Naive B cell (primary cell): ENCODE measurements at regions not wholly inside any gene's neighbourhood (a gene's known extent, or its start where the extent isn't known, plus 50 kb on each side); places are given as distances from the start of the nearest gene placed in this dataset.
"Not testable (repeated sequence)": the region's sequence is repeated elsewhere in the genome, so short reads cannot be mapped to it uniquely, and the experiment has no call there.

Source experiments
- ATAC-seq, 2 donors: fragments of 150-1000 bp; cut with Tn5 transposase; 2 replicates each; pipeline ENCODE4 v1.10.0; 2021; ENCODE audit warnings: low read depth in 2 of 2, mild to moderate bottlenecking in 2 of 2, moderate library complexity in 2 of 2
- DNase-seq: peaks from one replicate; pipeline ENCODE4 v3.0.0; 2022
- H3K27ac Mint-ChIP-seq, 6 donors: one replicate each; pipeline ENCODE4 v1.8.0; 2020 to 2022; ENCODE audit warnings: mild to moderate bottlenecking in 6 of 6, mixed read lengths in 6 of 6, moderate library complexity in 5 of 6, inconsistent platforms in 2 of 6
- H3K27me3 Mint-ChIP-seq, 3 donors: one replicate each; pipeline ENCODE4 v1.8.0; 2021 to 2022; ENCODE audit warnings: mixed read lengths in 3 of 3, mild to moderate bottlenecking in 1 of 3
- H3K36me3 Mint-ChIP-seq, 2 donors: one replicate each; pipeline ENCODE4 v1.8.0; 2020 to 2022; ENCODE audit warnings: mixed read lengths in 2 of 2, inconsistent platforms in 1 of 2, mild to moderate bottlenecking in 1 of 2
- H3K4me1 Mint-ChIP-seq, 3 donors: one replicate each; pipeline ENCODE4 v1.8.0; 2020 to 2022; ENCODE audit warnings: mixed read lengths in 3 of 3, inconsistent platforms in 1 of 3, mild to moderate bottlenecking in 1 of 3, moderate library complexity in 1 of 3
- H3K4me3 Mint-ChIP-seq, 8 donors: one replicate each; pipeline ENCODE4 v1.8.0; 2020 to 2022; ENCODE audit warnings: mild to moderate bottlenecking in 8 of 8, mixed read lengths in 8 of 8, moderate library complexity in 8 of 8, inconsistent platforms in 2 of 8
- H3K9me3 Mint-ChIP-seq, 7 donors: one replicate each; pipeline ENCODE4 v1.8.0; 2020 to 2022; ENCODE audit warnings: mixed read lengths in 7 of 7, mild to moderate bottlenecking in 5 of 7, inconsistent platforms in 2 of 7, moderate library complexity in 1 of 7

GRCh38 chr14:47929334-47929733 lies 253.9 kb upstream of the MDGA2 start:
- Mint-ChIP-seq H3K27me3 (peaks cover 8 to 18% (median 9%) of the 10 kb centered on the region in 3 donors), H3K4me3 (peak overlapping the region in 5 of 8 donors; percentile 11 to 68 (median 49)), H3K27ac (peak overlapping the region in 3 of 6 donors; percentile 56 to 65 (median 59)), H3K36me3 (peaks cover 6 to 11% of the 10 kb centered on the region in 2 donors), H3K9me3 (peaks cover 0 to 16% (median 2%) of the 10 kb centered on the region in 7 donors), H3K4me1 (peaks cover 4 to 22% (median 5%) of the 10 kb centered on the region in 3 donors)
- ATAC-seq (peak; percentile 98 to 100), DNase-seq (peak; percentile 32)

- no peak overlapping the region for H3K27ac Mint-ChIP-seq
- peaks cover 0 to 5% (median 0%) of the 10 kb centered on the region in 7 donors for H3K9me3 Mint-ChIP-seq
- ATAC-seq (no peak), DNase-seq (no peak)
- peaks cover 0 to 10% (median 5%) of the 10 kb centered on the region in 3 donors for H3K27me3 Mint-ChIP-seq
- H3K36me3 Mint-ChIP-seq, result no peaks in the 10 kb centered on the region
- H3K4me1 Mint-ChIP-seq, result peaks cover 4 to 5% (median 5%) of the 10 kb centered on the region in 3 donors
- H3K4me3 Mint-ChIP-seq, result no peak overlapping the region
These were observed 245.7 kb upstream of the MDGA2 start for GRCh38 chr14:47921133-47921532.

- H3K4me1 Mint-ChIP-seq, result peaks cover 4 to 5% (median 5%) of the 10 kb centered on the region in 3 donors
- no peaks in the 10 kb centered on the region for H3K36me3 Mint-ChIP-seq
- no peak overlapping the region for H3K27ac Mint-ChIP-seq
- H3K4me3 Mint-ChIP-seq, result peak overlapping the region in 1 of 8 donors; percentile 9
- H3K27me3 Mint-ChIP-seq, result peaks cover 0 to 7% (median 5%) of the 10 kb centered on the region in 3 donors
- ATAC-seq, result no peak
- H3K9me3 Mint-ChIP-seq, result peaks cover 0 to 4% (median 0%) of the 10 kb centered on the region in 7 donors
- DNase-seq, result no peak
These were observed 244.6 kb upstream of the MDGA2 start for GRCh38 chr14:47919997-47920396.

GRCh38 chr14:47919334-47919846 lies 244.0 kb upstream of the MDGA2 start:
- ATAC-seq, result no peak
- Mint-ChIP-seq H3K27me3 (peaks cover 0 to 9% (median 5%) of the 10 kb centered on the region in 3 donors), H3K9me3 (peaks cover 0 to 3% (median 0%) of the 10 kb centered on the region in 7 donors), H3K4me1 (peaks cover 4 to 5% (median 5%) of the 10 kb centered on the region in 3 donors), H3K4me3 (no peak overlapping the region), H3K27ac (peak overlapping the region in 2 of 6 donors; percentile 42 to 67), H3K36me3 (no peaks in the 10 kb centered on the region)
- DNase-seq, result no peak

GRCh38 chr14:47917344-47917954 lies 242.0 kb upstream of the MDGA2 start:
- DNase-seq, result peak; percentile 16
- H3K9me3 Mint-ChIP-seq, result peaks cover 0 to 2% (median 0%) of the 10 kb centered on the region in 7 donors
- H3K4me3 Mint-ChIP-seq, result no peak overlapping the region
- peaks cover 0 to 9% (median 5%) of the 10 kb centered on the region in 3 donors for H3K27me3 Mint-ChIP-seq
- H3K36me3 Mint-ChIP-seq, result no peaks in the 10 kb centered on the region
- H3K4me1 Mint-ChIP-seq, result peaks cover 4 to 5% (median 5%) of the 10 kb centered on the region in 3 donors
- H3K27ac Mint-ChIP-seq, result no peak overlapping the region
- ATAC-seq, result peak in 1 of 2 donors; percentile 33

GRCh38 chr14:47901141-47901540 lies 225.7 kb upstream of the MDGA2 start:
- not testable (repeated sequence) for H3K36me3 Mint-ChIP-seq, H3K4me3 Mint-ChIP-seq, DNase-seq, H3K4me1 Mint-ChIP-seq, ATAC-seq, H3K27ac Mint-ChIP-seq, H3K27me3 Mint-ChIP-seq
- H3K9me3 Mint-ChIP-seq, result peaks cover 0 to 12% (median 2%) of the 10 kb centered on the region in 7 donors

GRCh38 chr14:47899685-47900084 lies 224.3 kb upstream of the MDGA2 start:
- no peaks in the 10 kb centered on the region for H3K36me3 Mint-ChIP-seq
- H3K27ac Mint-ChIP-seq, result no peak overlapping the region
- H3K9me3 Mint-ChIP-seq, result peaks cover 0 to 12% (median 2%) of the 10 kb centered on the region in 7 donors
- peaks cover 0 to 4% (median 0%) of the 10 kb centered on the region in 3 donors for H3K27me3 Mint-ChIP-seq
- H3K4me3 Mint-ChIP-seq, result no peak overlapping the region
- no peak for DNase-seq
- no peaks in the 10 kb centered on the region for H3K4me1 Mint-ChIP-seq
- no peak for ATAC-seq

GRCh38 chr14:47874350-47874749 lies 198.9 kb upstream of the MDGA2 start:
- H3K36me3 Mint-ChIP-seq, result no peaks in the 10 kb centered on the region
- no peaks in the 10 kb centered on the region for H3K4me1 Mint-ChIP-seq
- no peak for ATAC-seq
- H3K27ac Mint-ChIP-seq, result no peak overlapping the region
- H3K9me3 Mint-ChIP-seq, result peaks cover 0 to 6% (median 2%) of the 10 kb centered on the region in 7 donors
- H3K27me3 Mint-ChIP-seq, result no peaks in the 10 kb centered on the region
- H3K4me3 Mint-ChIP-seq, result no peak overlapping the region
- DNase-seq, result no peak

GRCh38 chr14:47872588-47872987 lies 197.2 kb upstream of the MDGA2 start:
- ATAC-seq, result no peak
- H3K27ac Mint-ChIP-seq, result no peak overlapping the region

GRCh38 chr14:47863441-47863840 lies 188.0 kb upstream of the MDGA2 start:
- no peak overlapping the region for H3K27ac Mint-ChIP-seq
- H3K9me3 Mint-ChIP-seq, result peaks cover 0 to 4% (median 0%) of the 10 kb centered on the region in 7 donors
- no peaks in the 10 kb centered on the region for H3K4me1 Mint-ChIP-seq
- H3K27me3 Mint-ChIP-seq, result no peaks in the 10 kb centered on the region
- no peak for ATAC-seq
- H3K4me3 Mint-ChIP-seq, result no peak overlapping the region
- no peak for DNase-seq
- H3K36me3 Mint-ChIP-seq, result no peaks in the 10 kb centered on the region

More at GRCh38 chr14:47872588-47872987, 197.2 kb upstream of the MDGA2 start:
- no peak for DNase-seq
- Mint-ChIP-seq H3K36me3 (no peaks in the 10 kb centered on the region), H3K4me3 (no peak overlapping the region), H3K4me1 (no peaks in the 10 kb centered on the region), H3K9me3 (no peaks in the 10 kb centered on the region), H3K27me3 (no peaks in the 10 kb centered on the region)

- H3K9me3 Mint-ChIP-seq, result peaks cover 0 to 10% (median 4%) of the 10 kb centered on the region in 7 donors
- H3K36me3 Mint-ChIP-seq, result no peaks in the 10 kb centered on the region
- H3K27ac Mint-ChIP-seq, result no peak overlapping the region
- no peaks in the 10 kb centered on the region for H3K4me1 Mint-ChIP-seq
- ATAC-seq (no peak), DNase-seq (no peak)
- H3K27me3 Mint-ChIP-seq, result no peaks in the 10 kb centered on the region
- H3K4me3 Mint-ChIP-seq, result no peak overlapping the region
These were observed 182.2 kb upstream of the MDGA2 start for GRCh38 chr14:47857646-47858045.

GRCh38 chr14:47852278-47852677 lies 176.9 kb upstream of the MDGA2 start:
- no peaks in the 10 kb centered on the region for H3K4me1 Mint-ChIP-seq
- no peaks in the 10 kb centered on the region for H3K27me3 Mint-ChIP-seq
- no peak overlapping the region for H3K4me3 Mint-ChIP-seq
- ATAC-seq (no peak), DNase-seq (no peak)
- no peaks in the 10 kb centered on the region for H3K36me3 Mint-ChIP-seq
- no peak overlapping the region for H3K27ac Mint-ChIP-seq
- peaks cover 0 to 5% (median 1%) of the 10 kb centered on the region in 7 donors for H3K9me3 Mint-ChIP-seq

GRCh38 chr14:47846008-47846407 lies 170.6 kb upstream of the MDGA2 start:
- no peak overlapping the region for H3K27ac Mint-ChIP-seq
- peaks cover 0 to 6% (median 0%) of the 10 kb centered on the region in 3 donors for H3K27me3 Mint-ChIP-seq
- H3K4me3 Mint-ChIP-seq, result no peak overlapping the region
- peaks cover 0 to 10% (median 5%) of the 10 kb centered on the region in 7 donors for H3K9me3 Mint-ChIP-seq
- no peaks in the 10 kb centered on the region for H3K4me1 Mint-ChIP-seq
- ATAC-seq (no peak), DNase-seq (no peak)
- H3K36me3 Mint-ChIP-seq, result no peaks in the 10 kb centered on the region

- DNase-seq (no peak), ATAC-seq (no peak)
- no peak overlapping the region for H3K4me3 Mint-ChIP-seq
- no peak overlapping the region for H3K27ac Mint-ChIP-seq
- no peaks in the 10 kb centered on the region for H3K36me3 Mint-ChIP-seq
- H3K27me3 Mint-ChIP-seq, result peaks cover 0 to 6% (median 0%) of the 10 kb centered on the region in 3 donors
- H3K4me1 Mint-ChIP-seq, result no peaks in the 10 kb centered on the region
- peaks cover 0 to 10% (median 2%) of the 10 kb centered on the region in 7 donors for H3K9me3 Mint-ChIP-seq
These were observed 167.8 kb upstream of the MDGA2 start for GRCh38 chr14:47843236-47843635.
